Loucy (cell line): ENCODE measurements at regions not wholly inside any gene's neighbourhood (a gene's known extent, or its start where the extent isn't known, plus 50 kb on each side); places are given as distances from the start of the nearest gene placed in this dataset.

Experiments used
- H2AFZ ChIP-seq: fragments of 200-600 bp; sonication (generic); 2 replicates; pipeline ENCODE4 v1.6.0; 2016; ENCODE audit warnings: antibody characterized with exemption, mild to moderate bottlenecking, low read length, moderate library complexity
- H3F3A ChIP-seq: fragments of 200-600 bp; 2 replicates; pipeline ENCODE4 v1.6.0; 2016; ENCODE audit warnings: antibody characterized with exemption, low read depth, mild to moderate bottlenecking
- H3K27me3 ChIP-seq: fragments of 200-600 bp; sonication (generic); 2 replicates; pipeline ENCODE4 v1.6.1; 2014; ENCODE audit warnings: low read length, mild to moderate bottlenecking; ENCODE audit not compliant: insufficient read depth, poor library complexity, severe bottlenecking
- H3K36me3 ChIP-seq: fragments of 200-600 bp; sonication (generic); 2 replicates; pipeline ENCODE4 v1.6.1; 2016; ENCODE audit warnings: low read length; ENCODE audit not compliant: insufficient read depth
- H3K4me1 ChIP-seq: fragments of 200-600 bp; sonication (generic); 2 replicates; pipeline ENCODE4 v1.5.1; 2014; ENCODE audit warnings: low read length, mild to moderate bottlenecking; ENCODE audit not compliant: insufficient read depth, poor library complexity, severe bottlenecking
- H3K4me2 ChIP-seq: fragments of 200-600 bp; sonication (generic); 2 replicates; pipeline ENCODE4 v1.6.0; 2014; ENCODE audit warnings: antibody characterized with exemption, low read length, low read depth, mild to moderate bottlenecking; ENCODE audit not compliant: poor library complexity, severe bottlenecking
- H3K4me3 ChIP-seq: fragments of 200-600 bp; sonication (generic); 2 replicates; pipeline ENCODE4 v1.5.1; 2014; ENCODE audit warnings: low read length, mild to moderate bottlenecking, mixed read lengths; ENCODE audit not compliant: poor library complexity, severe bottlenecking
- H3K79me2 ChIP-seq: fragments of 200-600 bp; sonication (generic); 2 replicates; pipeline ENCODE4 v1.6.1; 2014; ENCODE audit warnings: low read length; ENCODE audit not compliant: insufficient read depth
- H3K9ac ChIP-seq: fragments of 200-600 bp; sonication (generic); 2 replicates; pipeline ENCODE4 v1.6.0; 2014; ENCODE audit warnings: mild to moderate bottlenecking, low read depth, low read length, moderate library complexity; ENCODE audit not compliant: poor library complexity, severe bottlenecking
- H3K9me2 ChIP-seq: fragments of 200-600 bp; sonication (generic); replicated peaks from 2 replicates; pipeline ENCODE4 v1.6.1; 2016; ENCODE audit warnings: low read depth, low read length, mixed read lengths
- H3K9me3 ChIP-seq: fragments of 200-600 bp; sonication (generic); 2 replicates; pipeline ENCODE4 v1.6.1; 2014; ENCODE audit warnings: mild to moderate bottlenecking, antibody characterized with exemption, low read length, low read depth; ENCODE audit not compliant: insufficient read depth
- H4K20me1 ChIP-seq: fragments of 200-600 bp; sonication (generic); 2 replicates; pipeline ENCODE4 v1.6.0; 2014; ENCODE audit warnings: antibody characterized with exemption, low read length, mild to moderate bottlenecking; ENCODE audit not compliant: insufficient read depth, poor library complexity, severe bottlenecking
- CTCF ChIP-seq: fragments of 200-600 bp; sonication (generic); conservative IDR thresholded peaks from 2 replicates; pipeline ENCODE4 v1.5.1; 2014; ENCODE audit warnings: mild to moderate bottlenecking, antibody characterized with exemption, low read length
- EZH2phosphoT487 ChIP-seq: fragments of 200-600 bp; IDR thresholded peaks from 2 replicates; pipeline ENCODE4 v1.6.1; 2018; ENCODE audit warnings: antibody characterized with exemption, mild to moderate bottlenecking, moderate library complexity, borderline replicate concordance

DNA sequence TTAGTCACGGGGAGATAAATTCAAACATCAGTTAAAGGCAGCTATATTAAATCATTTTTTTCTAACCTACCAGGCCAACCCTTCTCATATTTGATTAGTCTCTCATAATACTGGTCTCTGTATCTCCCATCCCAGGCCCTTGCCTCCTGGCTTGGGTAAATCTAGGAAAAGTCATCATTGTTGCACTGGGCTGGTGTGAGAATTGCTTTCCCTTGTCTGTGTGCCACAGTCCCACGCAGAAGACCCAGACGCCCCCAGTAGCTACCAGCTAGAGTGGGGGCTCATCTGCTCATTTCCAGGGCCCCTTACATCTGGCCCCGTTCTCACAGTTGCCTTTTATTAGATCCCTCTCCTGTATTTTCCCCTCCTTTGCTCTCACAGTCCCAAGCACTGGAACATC lies 67.6 kb upstream of the VIPR2 start:
- Histone ChIP-seq H3K9me3 (peaks cover 26% of the 10 kb centered on the region), H3K9ac (no peak overlapping the region), H3F3A (no peaks in the 10 kb centered on the region), H3K79me2 (no peaks in the 10 kb centered on the region), H3K4me3 (no peak overlapping the region), H2AFZ (no peak overlapping the region), H4K20me1 (no peaks in the 10 kb centered on the region), H3K9me2 (no peaks in the 10 kb centered on the region), H3K36me3 (no peaks in the 10 kb centered on the region), H3K27me3 (no peaks in the 10 kb centered on the region), H3K4me2 (no peak overlapping the region), H3K4me1 (no peaks in the 10 kb centered on the region)
- TF ChIP-seq EZH2phosphoT487 (no peak), CTCF (no peak)

- H3K4me3 ChIP-seq: no peak overlapping the region
- no peaks in the 10 kb centered on the region for H4K20me1 ChIP-seq
- H3K4me2 ChIP-seq: no peak overlapping the region
- H3K9me3 ChIP-seq: peaks cover 25% of the 10 kb centered on the region
- no peaks in the 10 kb centered on the region for H3F3A ChIP-seq
- no peak for TF ChIP-seq EZH2phosphoT487
- TF ChIP-seq CTCF: no peak
- H3K79me2 ChIP-seq: no peaks in the 10 kb centered on the region
- H3K36me3 ChIP-seq: no peaks in the 10 kb centered on the region
- H3K4me1 ChIP-seq: no peaks in the 10 kb centered on the region
- no peak overlapping the region for H3K9ac ChIP-seq
- no peaks in the 10 kb centered on the region for H3K9me2 ChIP-seq
- H3K27me3 ChIP-seq: no peaks in the 10 kb centered on the region
- no peak overlapping the region for H2AFZ ChIP-seq
These were observed 67.0 kb upstream of the VIPR2 start for GRCh38 chr7:159211540-159212182.

DNA sequence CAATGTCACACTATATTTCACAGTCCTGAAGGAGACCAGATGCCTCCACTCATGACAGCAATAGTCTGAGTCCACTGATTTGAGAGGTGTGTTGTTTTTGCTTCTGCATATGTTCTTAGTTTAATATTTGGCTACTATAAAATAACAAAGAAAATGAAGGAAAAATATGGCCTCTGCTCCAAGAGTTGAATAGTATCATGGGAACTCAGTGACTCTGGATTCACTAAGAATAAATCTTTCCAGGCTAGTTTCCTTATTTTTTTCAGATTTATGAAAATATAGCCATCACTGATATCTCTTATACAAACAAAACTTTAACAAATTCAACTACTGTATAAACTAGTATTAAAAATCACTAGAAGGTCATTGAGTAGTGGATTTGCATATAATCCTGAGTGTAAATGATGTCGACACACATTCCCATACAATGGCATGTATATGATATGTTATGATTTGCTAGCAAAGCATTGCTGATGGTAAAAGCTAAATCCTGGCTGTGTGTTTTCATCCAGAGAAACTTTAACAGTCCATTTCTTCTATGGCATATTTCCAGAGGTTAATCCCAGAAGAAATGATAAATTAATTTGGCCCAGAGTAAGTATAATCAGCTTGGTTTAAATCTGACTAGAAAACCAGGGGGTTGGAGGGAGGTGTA lies 66.0 kb upstream of the VIPR2 start:
- H3K9me2 ChIP-seq: no peaks in the 10 kb centered on the region
- H3K36me3 ChIP-seq: no peaks in the 10 kb centered on the region
- H3K9ac ChIP-seq: no peak overlapping the region
- no peak overlapping the region for H3K4me3 ChIP-seq
- no peaks in the 10 kb centered on the region for H4K20me1 ChIP-seq
- TF ChIP-seq EZH2phosphoT487: no peak
- TF ChIP-seq CTCF: no peak
- H3K9me3 ChIP-seq: peaks cover 16% of the 10 kb centered on the region
- no peaks in the 10 kb centered on the region for H3K4me1 ChIP-seq
- H3F3A ChIP-seq: no peaks in the 10 kb centered on the region
- H2AFZ ChIP-seq: no peak overlapping the region
- H3K27me3 ChIP-seq: no peaks in the 10 kb centered on the region
- H3K79me2 ChIP-seq: no peaks in the 10 kb centered on the region
- no peak overlapping the region for H3K4me2 ChIP-seq
